Neural cell (in vitro differentiated cells): ENCODE measurements at regions not wholly inside any gene's neighbourhood (a gene's known extent, or its start where the extent isn't known, plus 50 kb on each side); places are given as distances from the start of the nearest gene placed in this dataset.

Source experiments
- H2AFZ ChIP-seq: fragments of 200-600, 300-800 bp; sonication (generic), shearing (Covaris generic); 2 replicates; pipeline ENCODE4 v1.6.0; 2014; ENCODE audit warnings: low read depth, mild to moderate bottlenecking, antibody characterized with exemption, low read length, moderate library complexity
- H3F3A ChIP-seq: fragments of 200-600 bp; shearing (Covaris generic); 2 replicates; pipeline ENCODE4 v1.6.1; 2016; ENCODE audit warnings: mild to moderate bottlenecking, moderate library complexity, mixed read lengths, antibody characterized with exemption, low read length; ENCODE audit not compliant: insufficient read depth, poor library complexity, severe bottlenecking
- H3K27ac ChIP-seq: fragments of 200-600, 300-800 bp; sonication (generic), shearing (Covaris generic); 2 replicates; pipeline ENCODE4 v1.5.1; 2014; ENCODE audit warnings: mild to moderate bottlenecking, low read length, moderate library complexity
- H3K27me3 ChIP-seq: fragments of 300-800, 200-600 bp; sonication (generic), shearing (Covaris generic); 2 replicates; pipeline ENCODE4 v1.6.0; 2014; ENCODE audit warnings: mild to moderate bottlenecking, low read depth, low read length, moderate library complexity; ENCODE audit not compliant: insufficient read depth
- H3K36me3 ChIP-seq: fragments of 300-800, 200-600 bp; sonication (generic), shearing (Covaris generic); 2 replicates; pipeline ENCODE4 v1.5.1; 2014; ENCODE audit warnings: mild to moderate bottlenecking, antibody characterized with exemption, low read length, moderate library complexity; ENCODE audit not compliant: insufficient read depth
- H3K4me2 ChIP-seq: fragments of 300-800, 200-600 bp; sonication (generic), shearing (Covaris generic); 2 replicates; pipeline ENCODE4 v1.6.0; 2014; ENCODE audit warnings: mild to moderate bottlenecking, low read length
- H3K4me3 ChIP-seq: fragments of 300-800, 200-600 bp; sonication (generic), shearing (Covaris generic); 2 replicates; pipeline ENCODE4 v1.5.1; 2014; ENCODE audit warnings: mild to moderate bottlenecking, low read length, moderate library complexity
- H3K79me2 ChIP-seq: fragments of 200-600 bp; shearing (Covaris generic); replicated peaks from 2 replicates; pipeline ENCODE4 v1.6.0; 2014; ENCODE audit warnings: mild to moderate bottlenecking, low read length, moderate library complexity; ENCODE audit not compliant: insufficient read depth
- H3K9ac ChIP-seq: fragments of 300-800, 200-600 bp; sonication (generic), shearing (Covaris generic); 2 replicates; pipeline ENCODE4 v1.6.1; 2016; ENCODE audit warnings: mild to moderate bottlenecking, low read length, mixed read lengths
- H3K9me2 ChIP-seq: fragments of 200-600 bp; shearing (Covaris generic); 2 replicates; pipeline ENCODE4 v1.6.1; 2016; ENCODE audit warnings: mild to moderate bottlenecking, low read length, mixed read lengths; ENCODE audit not compliant: insufficient read depth
- H3K9me3 ChIP-seq: fragments of 200-600, 300-800 bp; sonication (generic), shearing (Covaris generic); 2 replicates; pipeline ENCODE4 v1.6.1; 2016; ENCODE audit warnings: mild to moderate bottlenecking, mixed run types, low read length, moderate library complexity, mixed read lengths
- H4K20me1 ChIP-seq: fragments of 200-600 bp; shearing (Covaris generic); 2 replicates; pipeline ENCODE4 v1.6.1; 2016; ENCODE audit warnings: mild to moderate bottlenecking, mixed run types; ENCODE audit not compliant: insufficient read depth
- EP300 ChIP-seq: fragments of 450-650 bp; conservative IDR thresholded peaks from 2 replicates; pipeline ENCODE4 v1.6.1; 2014; ENCODE audit warnings: antibody characterized with exemption, mild to moderate bottlenecking, moderate library complexity; ENCODE audit not compliant: poor library complexity, severe bottlenecking
- EZH2 ChIP-seq: fragments of 200-600, 300-800 bp; shearing (Covaris generic), sonication (generic); IDR thresholded peaks from 2 replicates; pipeline ENCODE4 v1.6.1; 2014; ENCODE audit warnings: antibody characterized with exemption, low read length, borderline replicate concordance, mild to moderate bottlenecking; ENCODE audit not compliant: insufficient read depth, poor library complexity, severe bottlenecking
- MXI1 ChIP-seq: fragments of 450-650 bp; conservative IDR thresholded peaks from 2 replicates; pipeline ENCODE4 v1.6.1; 2014; ENCODE audit warnings: antibody characterized with exemption, mild to moderate bottlenecking; ENCODE audit not compliant: poor library complexity, severe bottlenecking
- POLR2AphosphoS5 ChIP-seq: IDR thresholded peaks from 2 replicates; pipeline ENCODE4 v1.6.1; 2012
- RAD21 ChIP-seq: fragments of 450-650 bp; conservative IDR thresholded peaks from 2 replicates; pipeline ENCODE4 v1.6.1; 2014; ENCODE audit warnings: antibody characterized with exemption, mild to moderate bottlenecking, moderate library complexity
- SMC3 ChIP-seq: fragments of 450-650 bp; conservative IDR thresholded peaks from 2 replicates; pipeline ENCODE4 v1.6.1; 2014; ENCODE audit warnings: antibody characterized with exemption, mild to moderate bottlenecking, moderate library complexity; ENCODE audit not compliant: poor library complexity
- TAF1 ChIP-seq: IDR thresholded peaks from 2 replicates; pipeline ENCODE4 v1.6.1; 2012; ENCODE audit warnings: low read depth
- TF ChIP-seq, protein P1 (sequence below): fragments of 450-650 bp; IDR thresholded peaks from 2 replicates; pipeline ENCODE4 v1.5.1; 2014; ENCODE audit warnings: antibody characterized with exemption, mild to moderate bottlenecking, moderate library complexity; ENCODE audit not compliant: poor library complexity, severe bottlenecking
- TF ChIP-seq, protein P2 (sequence below): IDR thresholded peaks from 2 replicates; pipeline ENCODE4 v1.6.1; 2012; ENCODE audit warnings: borderline replicate concordance

- Histone ChIP-seq H3K79me2 (no peaks in the 10 kb centered on the region), H3K4me2 (no peak overlapping the region), H3K9me2 (no peaks in the 10 kb centered on the region), H3K9ac (no peak overlapping the region), H3K27me3 (no peaks in the 10 kb centered on the region), H3F3A (no peaks in the 10 kb centered on the region), H4K20me1 (no peaks in the 10 kb centered on the region), H3K4me3 (no peak overlapping the region), H2AFZ (no peak overlapping the region), H3K9me3 (no peaks in the 10 kb centered on the region), H3K27ac (no peak overlapping the region), H3K36me3 (no peaks in the 10 kb centered on the region)
- TF ChIP-seq SMC3 (no peak), EZH2 (no peak), RAD21 (no peak), POLR2AphosphoS5 (no peak), TAF1 (no peak), EP300 (no peak), MXI1 (no peak)
- TF ChIP-seq, protein P1, sequence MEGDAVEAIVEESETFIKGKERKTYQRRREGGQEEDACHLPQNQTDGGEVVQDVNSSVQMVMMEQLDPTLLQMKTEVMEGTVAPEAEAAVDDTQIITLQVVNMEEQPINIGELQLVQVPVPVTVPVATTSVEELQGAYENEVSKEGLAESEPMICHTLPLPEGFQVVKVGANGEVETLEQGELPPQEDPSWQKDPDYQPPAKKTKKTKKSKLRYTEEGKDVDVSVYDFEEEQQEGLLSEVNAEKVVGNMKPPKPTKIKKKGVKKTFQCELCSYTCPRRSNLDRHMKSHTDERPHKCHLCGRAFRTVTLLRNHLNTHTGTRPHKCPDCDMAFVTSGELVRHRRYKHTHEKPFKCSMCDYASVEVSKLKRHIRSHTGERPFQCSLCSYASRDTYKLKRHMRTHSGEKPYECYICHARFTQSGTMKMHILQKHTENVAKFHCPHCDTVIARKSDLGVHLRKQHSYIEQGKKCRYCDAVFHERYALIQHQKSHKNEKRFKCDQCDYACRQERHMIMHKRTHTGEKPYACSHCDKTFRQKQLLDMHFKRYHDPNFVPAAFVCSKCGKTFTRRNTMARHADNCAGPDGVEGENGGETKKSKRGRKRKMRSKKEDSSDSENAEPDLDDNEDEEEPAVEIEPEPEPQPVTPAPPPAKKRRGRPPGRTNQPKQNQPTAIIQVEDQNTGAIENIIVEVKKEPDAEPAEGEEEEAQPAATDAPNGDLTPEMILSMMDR, result no peak
- TF ChIP-seq, protein P2, sequence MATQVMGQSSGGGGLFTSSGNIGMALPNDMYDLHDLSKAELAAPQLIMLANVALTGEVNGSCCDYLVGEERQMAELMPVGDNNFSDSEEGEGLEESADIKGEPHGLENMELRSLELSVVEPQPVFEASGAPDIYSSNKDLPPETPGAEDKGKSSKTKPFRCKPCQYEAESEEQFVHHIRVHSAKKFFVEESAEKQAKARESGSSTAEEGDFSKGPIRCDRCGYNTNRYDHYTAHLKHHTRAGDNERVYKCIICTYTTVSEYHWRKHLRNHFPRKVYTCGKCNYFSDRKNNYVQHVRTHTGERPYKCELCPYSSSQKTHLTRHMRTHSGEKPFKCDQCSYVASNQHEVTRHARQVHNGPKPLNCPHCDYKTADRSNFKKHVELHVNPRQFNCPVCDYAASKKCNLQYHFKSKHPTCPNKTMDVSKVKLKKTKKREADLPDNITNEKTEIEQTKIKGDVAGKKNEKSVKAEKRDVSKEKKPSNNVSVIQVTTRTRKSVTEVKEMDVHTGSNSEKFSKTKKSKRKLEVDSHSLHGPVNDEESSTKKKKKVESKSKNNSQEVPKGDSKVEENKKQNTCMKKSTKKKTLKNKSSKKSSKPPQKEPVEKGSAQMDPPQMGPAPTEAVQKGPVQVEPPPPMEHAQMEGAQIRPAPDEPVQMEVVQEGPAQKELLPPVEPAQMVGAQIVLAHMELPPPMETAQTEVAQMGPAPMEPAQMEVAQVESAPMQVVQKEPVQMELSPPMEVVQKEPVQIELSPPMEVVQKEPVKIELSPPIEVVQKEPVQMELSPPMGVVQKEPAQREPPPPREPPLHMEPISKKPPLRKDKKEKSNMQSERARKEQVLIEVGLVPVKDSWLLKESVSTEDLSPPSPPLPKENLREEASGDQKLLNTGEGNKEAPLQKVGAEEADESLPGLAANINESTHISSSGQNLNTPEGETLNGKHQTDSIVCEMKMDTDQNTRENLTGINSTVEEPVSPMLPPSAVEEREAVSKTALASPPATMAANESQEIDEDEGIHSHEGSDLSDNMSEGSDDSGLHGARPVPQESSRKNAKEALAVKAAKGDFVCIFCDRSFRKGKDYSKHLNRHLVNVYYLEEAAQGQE, result no peak
Measured at GRCh38 chr20:12893019-12893418, 115.8 kb upstream of the SPTLC3 start.

DNA sequence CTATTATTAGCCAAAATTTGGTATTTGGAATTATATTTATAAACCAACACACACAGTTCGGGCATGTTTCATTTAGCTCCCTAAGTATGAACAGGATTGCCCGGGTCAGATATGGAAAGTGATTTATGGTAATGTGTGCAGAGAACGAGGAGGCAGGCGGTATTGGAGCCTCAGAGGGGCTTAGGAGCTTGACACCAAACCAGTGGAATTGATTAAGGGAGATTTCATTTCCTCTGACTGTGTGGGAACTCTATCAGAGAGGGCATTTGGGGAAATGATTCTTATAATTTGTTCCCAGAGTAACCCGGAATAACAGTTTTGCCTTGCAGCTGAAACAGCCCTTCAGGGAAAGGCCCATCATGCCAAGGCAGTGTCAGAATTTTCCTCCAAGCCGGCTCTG, 115.1 kb upstream of the SPTLC3 start:
- no peak overlapping the region for H3K27ac ChIP-seq
- no peaks in the 10 kb centered on the region for H3F3A ChIP-seq
- H2AFZ ChIP-seq, result no peak overlapping the region
- H3K4me2 ChIP-seq, result no peak overlapping the region
- no peak overlapping the region for H3K9ac ChIP-seq
- H3K9me3 ChIP-seq, result no peaks in the 10 kb centered on the region
- H3K27me3 ChIP-seq, result no peaks in the 10 kb centered on the region
- no peak overlapping the region for H3K4me3 ChIP-seq
- H3K79me2 ChIP-seq, result no peaks in the 10 kb centered on the region
- H3K9me2 ChIP-seq, result no peaks in the 10 kb centered on the region
- no peaks in the 10 kb centered on the region for H3K36me3 ChIP-seq
- no peaks in the 10 kb centered on the region for H4K20me1 ChIP-seq
- TF ChIP-seq SMC3, result no peak
- no peak for TF ChIP-seq EP300
- TF ChIP-seq, protein P1, result no peak
- TF ChIP-seq POLR2AphosphoS5, result no peak
- TF ChIP-seq, protein P2, result no peak
- TF ChIP-seq EZH2, result no peak
- TF ChIP-seq TAF1, result no peak
- no peak for TF ChIP-seq RAD21
- TF ChIP-seq MXI1, result no peak
